HL-60 (cell line): ENCODE measurements at regions not wholly inside any gene's neighbourhood (a gene's known extent, or its start where the extent isn't known, plus 50 kb on each side); places are given as distances from the start of the nearest gene placed in this dataset.

Source experiments
- DNase-seq, 2 experiments: peaks; one replicate each; pipeline ENCODE4 v3.0.0-alpha.2; 2010 to 2020; ENCODE audit warnings: low read depth in 1 of 2, low spot score in 1 of 2
- H3K27ac ChIP-seq: fragments of 250-450 bp; sonication (Bioruptor Pico); replicated peaks from 2 replicates; pipeline ENCODE4 v1.5.1; 2020; ENCODE audit warnings: mild to moderate bottlenecking, moderate library complexity
- H3K27me3 ChIP-seq: fragments of 250-450 bp; sonication (Bioruptor Pico); 2 replicates; pipeline ENCODE4 v1.5.1; 2021; ENCODE audit warnings: mild to moderate bottlenecking, moderate library complexity; ENCODE audit not compliant: insufficient read depth, poor library complexity, severe bottlenecking
- H3K4me3 ChIP-seq: replicated peaks from 2 replicates; pipeline ENCODE4 v1.5.1; 2011; ENCODE audit warnings: mild to moderate bottlenecking, control low read depth, low read length; ENCODE audit not compliant: insufficient read depth
- GABPA ChIP-seq: IDR thresholded peaks from 2 replicates; pipeline ENCODE4 v1.6.1; 2012; ENCODE audit warnings: low read depth
- POLR2AphosphoS5 ChIP-seq: IDR thresholded peaks from 2 replicates; pipeline ENCODE4 v1.6.1; 2012; ENCODE audit warnings: low read depth
- SPI1 ChIP-seq: IDR thresholded peaks from 2 replicates; pipeline ENCODE4 v1.6.1; 2012; ENCODE audit warnings: low read depth, mild to moderate bottlenecking, borderline replicate concordance
- TF ChIP-seq, protein P1 (sequence below): IDR thresholded peaks from 2 replicates; pipeline ENCODE4 v1.6.1; 2012; ENCODE audit warnings: low read depth; ENCODE audit not compliant: insufficient replicate concordance
- TF ChIP-seq, protein P2 (sequence below): IDR thresholded peaks from one replicate; pipeline ENCODE4 v1.5.1; 2011; ENCODE audit warnings: low read length, control low read depth, inconsistent platforms; ENCODE audit not compliant: insufficient read depth

DNA sequence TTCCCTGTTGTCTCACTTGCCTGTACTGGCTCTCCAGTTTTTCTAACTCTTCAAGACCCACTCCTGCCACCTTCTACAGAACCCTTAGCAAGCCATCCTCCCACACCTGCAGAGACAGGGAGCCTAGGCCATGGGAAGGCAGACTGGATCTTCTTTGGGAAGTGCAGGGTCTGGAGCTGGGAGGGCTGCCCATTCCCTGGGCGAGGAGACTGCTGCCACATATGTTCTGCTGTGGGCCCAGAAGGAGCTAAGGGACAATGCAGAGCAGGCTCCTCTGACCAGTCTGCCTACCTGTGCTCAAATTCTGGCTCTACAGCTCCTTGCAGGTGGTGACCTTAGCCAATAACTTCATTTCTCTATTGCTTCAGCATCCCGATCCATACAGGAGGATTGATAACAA, 152.1 kb upstream of the CELF4 start:
- Histone ChIP-seq H3K4me3 (no peak overlapping the region), H3K27ac (no peak overlapping the region), H3K27me3 (peaks cover 5% of the 10 kb centered on the region)
- TF ChIP-seq SPI1, result no peak
- no peak for TF ChIP-seq POLR2AphosphoS5
- TF ChIP-seq GABPA, result no peak
- TF ChIP-seq, protein P1, sequence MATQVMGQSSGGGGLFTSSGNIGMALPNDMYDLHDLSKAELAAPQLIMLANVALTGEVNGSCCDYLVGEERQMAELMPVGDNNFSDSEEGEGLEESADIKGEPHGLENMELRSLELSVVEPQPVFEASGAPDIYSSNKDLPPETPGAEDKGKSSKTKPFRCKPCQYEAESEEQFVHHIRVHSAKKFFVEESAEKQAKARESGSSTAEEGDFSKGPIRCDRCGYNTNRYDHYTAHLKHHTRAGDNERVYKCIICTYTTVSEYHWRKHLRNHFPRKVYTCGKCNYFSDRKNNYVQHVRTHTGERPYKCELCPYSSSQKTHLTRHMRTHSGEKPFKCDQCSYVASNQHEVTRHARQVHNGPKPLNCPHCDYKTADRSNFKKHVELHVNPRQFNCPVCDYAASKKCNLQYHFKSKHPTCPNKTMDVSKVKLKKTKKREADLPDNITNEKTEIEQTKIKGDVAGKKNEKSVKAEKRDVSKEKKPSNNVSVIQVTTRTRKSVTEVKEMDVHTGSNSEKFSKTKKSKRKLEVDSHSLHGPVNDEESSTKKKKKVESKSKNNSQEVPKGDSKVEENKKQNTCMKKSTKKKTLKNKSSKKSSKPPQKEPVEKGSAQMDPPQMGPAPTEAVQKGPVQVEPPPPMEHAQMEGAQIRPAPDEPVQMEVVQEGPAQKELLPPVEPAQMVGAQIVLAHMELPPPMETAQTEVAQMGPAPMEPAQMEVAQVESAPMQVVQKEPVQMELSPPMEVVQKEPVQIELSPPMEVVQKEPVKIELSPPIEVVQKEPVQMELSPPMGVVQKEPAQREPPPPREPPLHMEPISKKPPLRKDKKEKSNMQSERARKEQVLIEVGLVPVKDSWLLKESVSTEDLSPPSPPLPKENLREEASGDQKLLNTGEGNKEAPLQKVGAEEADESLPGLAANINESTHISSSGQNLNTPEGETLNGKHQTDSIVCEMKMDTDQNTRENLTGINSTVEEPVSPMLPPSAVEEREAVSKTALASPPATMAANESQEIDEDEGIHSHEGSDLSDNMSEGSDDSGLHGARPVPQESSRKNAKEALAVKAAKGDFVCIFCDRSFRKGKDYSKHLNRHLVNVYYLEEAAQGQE, result no peak
- TF ChIP-seq, protein P2, sequence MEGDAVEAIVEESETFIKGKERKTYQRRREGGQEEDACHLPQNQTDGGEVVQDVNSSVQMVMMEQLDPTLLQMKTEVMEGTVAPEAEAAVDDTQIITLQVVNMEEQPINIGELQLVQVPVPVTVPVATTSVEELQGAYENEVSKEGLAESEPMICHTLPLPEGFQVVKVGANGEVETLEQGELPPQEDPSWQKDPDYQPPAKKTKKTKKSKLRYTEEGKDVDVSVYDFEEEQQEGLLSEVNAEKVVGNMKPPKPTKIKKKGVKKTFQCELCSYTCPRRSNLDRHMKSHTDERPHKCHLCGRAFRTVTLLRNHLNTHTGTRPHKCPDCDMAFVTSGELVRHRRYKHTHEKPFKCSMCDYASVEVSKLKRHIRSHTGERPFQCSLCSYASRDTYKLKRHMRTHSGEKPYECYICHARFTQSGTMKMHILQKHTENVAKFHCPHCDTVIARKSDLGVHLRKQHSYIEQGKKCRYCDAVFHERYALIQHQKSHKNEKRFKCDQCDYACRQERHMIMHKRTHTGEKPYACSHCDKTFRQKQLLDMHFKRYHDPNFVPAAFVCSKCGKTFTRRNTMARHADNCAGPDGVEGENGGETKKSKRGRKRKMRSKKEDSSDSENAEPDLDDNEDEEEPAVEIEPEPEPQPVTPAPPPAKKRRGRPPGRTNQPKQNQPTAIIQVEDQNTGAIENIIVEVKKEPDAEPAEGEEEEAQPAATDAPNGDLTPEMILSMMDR, result no peak
- DNase-seq, result no peak

- TF ChIP-seq, protein P2, result no peak
- no peak for TF ChIP-seq SPI1
- TF ChIP-seq GABPA, result no peak
- TF ChIP-seq POLR2AphosphoS5, result no peak
- TF ChIP-seq, protein P1, result no peak
- Histone ChIP-seq H3K27me3 (peaks cover 5% of the 10 kb centered on the region), H3K4me3 (no peak overlapping the region), H3K27ac (no peak overlapping the region)
- DNase-seq, result no peak
These were observed 151.5 kb upstream of the CELF4 start for GRCh38 chr18:37717098-37717497.

GRCh38 chr18:37716106-37716735, 150.6 kb upstream of the CELF4 start:
- H3K4me3 ChIP-seq, result no peak overlapping the region
- no peak for DNase-seq
- no peak for TF ChIP-seq GABPA
- no peak for TF ChIP-seq SPI1
- TF ChIP-seq, protein P2, result no peak
- no peak for TF ChIP-seq POLR2AphosphoS5
- TF ChIP-seq, protein P1, result no peak
- no peak overlapping the region for H3K27ac ChIP-seq
- H3K27me3 ChIP-seq, result peaks cover 5% of the 10 kb centered on the region
